GM21447 (cell line): ENCODE measurements at regions not wholly inside any gene's neighbourhood (a gene's known extent, or its start where the extent isn't known, plus 50 kb on each side); places are given as distances from the start of the nearest gene placed in this dataset.

Experiments
- ATAC-seq: cut with Tn5 transposase; IDR thresholded peaks from one replicate; pipeline ENCODE4 v1.9.1; 2021; ENCODE audit not compliant: unreplicated experiment

DNA sequence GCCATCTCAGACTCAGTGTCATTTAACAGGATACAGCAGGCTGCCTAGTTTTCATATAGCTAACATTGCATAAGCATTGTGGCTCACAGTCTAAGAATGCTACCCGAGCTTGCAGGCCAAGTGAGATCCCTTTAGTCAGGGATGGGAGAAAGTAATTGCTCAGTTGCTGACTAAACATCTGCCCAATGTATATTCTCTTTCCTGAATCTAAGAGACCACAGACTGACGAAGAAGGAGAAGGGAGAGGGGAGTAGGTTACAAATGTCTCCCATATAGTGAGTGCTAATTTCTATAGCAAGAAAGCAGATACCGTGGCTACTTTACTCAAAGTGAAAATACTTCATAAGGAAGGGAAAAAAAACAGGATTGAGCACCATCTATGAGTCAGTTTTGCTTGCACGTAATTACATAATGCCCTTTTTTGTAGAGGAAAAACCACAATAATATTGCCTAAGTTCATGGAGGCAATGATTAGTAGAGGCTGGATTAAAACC is 453.9 kb downstream of the COG6 start:
- ATAC-seq = no peak

DNA sequence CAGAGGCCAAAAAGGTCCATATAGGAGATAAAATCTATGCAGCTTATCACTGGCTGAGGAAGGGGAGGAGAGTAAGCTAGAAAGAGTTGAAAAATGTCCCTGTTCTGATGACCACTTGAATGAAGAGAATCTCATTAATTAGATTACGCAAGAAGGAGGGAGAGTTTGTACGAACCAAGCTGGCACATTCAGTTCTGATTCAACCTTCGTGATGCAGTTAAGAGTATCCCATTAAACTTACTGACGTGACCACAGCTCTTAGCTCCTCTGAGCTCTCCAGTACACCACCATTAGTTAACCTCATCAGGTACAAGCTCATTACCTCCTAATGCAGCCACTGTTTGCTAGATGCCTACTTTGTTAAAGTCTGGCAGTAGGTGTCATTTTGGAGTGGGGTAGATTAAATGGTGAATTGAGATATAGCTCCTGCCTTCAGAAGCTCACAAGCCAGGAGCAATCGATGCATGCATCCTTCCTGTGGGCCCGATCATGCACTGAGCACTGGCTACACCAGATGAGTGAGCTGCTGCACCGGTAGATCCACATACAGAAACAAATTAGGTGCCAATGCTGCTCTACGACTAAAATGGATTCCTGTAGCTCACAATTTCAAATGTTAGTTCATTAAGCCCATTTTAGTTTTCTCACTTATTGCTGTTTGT is 458.3 kb downstream of the COG6 start:
- no peak for ATAC-seq

DNA sequence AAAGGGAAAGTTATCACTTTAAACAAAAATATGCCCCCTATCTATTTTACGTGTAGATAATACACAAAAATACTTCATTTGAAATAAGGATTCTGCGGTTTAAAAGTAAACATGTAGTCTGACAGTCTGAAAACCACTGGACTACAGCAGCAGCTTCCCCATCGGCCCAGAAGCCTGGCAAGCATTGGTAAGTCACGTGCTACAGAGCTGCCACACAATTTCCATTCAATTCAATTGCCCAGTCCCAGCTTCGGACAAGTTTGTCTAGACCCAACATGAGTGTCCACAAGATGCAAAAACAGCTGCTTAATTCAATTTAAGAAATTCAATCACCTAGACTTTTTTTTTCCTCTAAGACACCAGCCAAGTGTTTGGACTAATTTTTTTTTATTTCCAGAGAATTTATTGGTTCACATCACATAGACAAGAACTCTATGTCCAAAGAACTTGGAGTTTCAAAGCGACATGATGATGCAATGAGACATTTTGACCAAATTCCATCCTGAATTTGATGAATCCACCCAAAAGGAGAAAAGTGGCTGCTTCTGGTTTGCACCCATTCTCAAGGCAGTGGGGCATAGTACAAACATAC is 458.9 kb downstream of the COG6 start:
- no peak for ATAC-seq

DNA sequence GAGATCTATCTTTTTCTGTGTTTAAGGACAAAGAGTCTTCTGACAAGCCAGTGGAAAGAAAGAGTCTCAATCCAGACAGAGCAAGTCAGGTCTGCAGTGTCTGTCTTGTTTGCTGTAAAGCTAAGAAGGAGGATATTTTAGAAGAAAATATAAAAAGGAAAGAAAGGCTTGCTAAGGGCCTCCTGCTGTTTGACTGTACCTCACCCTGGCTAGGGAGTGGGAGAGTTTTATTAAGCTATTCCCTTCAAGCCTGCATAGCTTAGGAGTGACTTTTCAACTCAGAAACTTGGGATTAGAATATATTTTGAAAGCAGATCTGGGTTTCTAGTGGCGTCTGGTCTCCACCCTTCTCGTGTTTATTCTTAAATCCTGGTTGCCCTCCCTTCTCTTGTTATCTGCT is 460.0 kb downstream of the COG6 start:
- ATAC-seq = no peak

DNA sequence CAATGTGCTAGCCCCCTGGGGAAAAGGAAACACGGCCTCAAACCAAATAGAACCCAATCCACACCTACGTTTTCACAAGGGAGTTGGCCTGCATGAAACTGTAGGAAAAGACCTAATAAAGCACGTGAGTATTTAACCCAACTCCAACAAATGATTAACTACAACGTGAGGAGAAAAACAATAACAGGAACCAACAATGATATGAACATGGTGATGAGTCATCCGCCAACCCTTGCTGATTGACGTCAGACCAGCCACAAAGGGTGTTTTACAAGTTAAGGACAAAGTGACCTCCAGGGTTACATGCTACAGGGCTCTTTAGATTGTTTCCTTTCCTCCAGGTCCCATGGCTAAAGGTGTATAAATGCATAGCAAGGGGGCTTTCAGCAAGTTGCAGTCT is 460.5 kb downstream of the COG6 start:
- ATAC-seq = peak; percentile 69

DNA sequence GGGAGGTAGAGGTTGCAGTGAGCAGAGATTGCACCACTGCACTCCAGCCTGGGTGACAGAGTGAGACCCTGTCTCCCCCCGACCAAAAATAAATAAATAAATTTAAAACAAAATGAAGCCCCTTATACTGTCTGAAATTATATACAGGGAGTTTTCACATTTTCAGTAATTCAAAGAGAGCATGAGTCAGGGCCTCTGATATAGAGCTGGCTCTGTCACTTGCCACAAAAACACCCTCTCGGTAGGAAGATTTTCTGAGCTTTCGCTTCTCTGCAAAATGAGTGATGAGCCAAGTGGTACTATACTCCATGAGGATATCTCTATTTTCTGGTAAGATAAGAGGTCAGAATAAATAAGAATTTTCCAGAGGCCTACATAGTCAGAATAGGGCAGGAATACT is 462.9 kb downstream of the COG6 start:
- ATAC-seq = no peak

DNA sequence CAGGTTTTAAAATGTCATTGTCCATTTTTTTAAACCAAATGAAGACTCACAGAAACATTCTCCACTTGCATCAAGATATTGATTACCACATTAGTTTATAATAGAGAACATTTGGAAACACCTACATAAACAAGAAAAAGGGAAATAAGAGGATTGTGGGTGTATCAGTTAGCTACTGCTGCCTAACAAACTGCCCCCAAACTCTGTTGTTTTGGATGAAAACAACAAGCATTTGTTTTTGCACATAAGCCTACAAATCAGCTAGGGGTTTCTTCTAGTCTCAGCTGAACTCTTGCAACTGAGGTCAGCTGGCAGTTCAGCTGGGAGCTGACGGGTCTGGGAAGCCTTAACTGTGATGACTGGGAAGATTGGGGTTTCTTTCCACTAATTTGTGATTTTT is 464.4 kb downstream of the COG6 start:
- ATAC-seq = no peak

DNA sequence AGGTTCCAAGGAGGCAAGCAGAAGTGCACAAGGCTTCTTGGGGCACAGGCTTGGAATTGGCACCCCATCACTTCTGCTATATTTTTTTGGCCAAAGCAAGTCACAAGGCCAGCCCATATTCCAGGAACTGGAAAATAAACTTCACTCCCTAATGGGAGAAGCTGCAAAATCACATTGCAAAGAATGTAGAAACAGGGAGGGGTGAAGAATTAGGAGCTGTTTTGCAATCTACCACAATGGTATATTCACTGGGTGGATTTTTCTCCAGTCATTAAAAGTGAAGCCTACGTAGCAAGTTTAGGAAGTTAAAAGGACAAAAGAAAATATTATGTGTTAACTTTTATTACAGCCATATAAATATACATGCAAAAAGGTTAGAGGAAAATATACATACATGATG is 464.8 kb downstream of the COG6 start:
- ATAC-seq = no peak

DNA sequence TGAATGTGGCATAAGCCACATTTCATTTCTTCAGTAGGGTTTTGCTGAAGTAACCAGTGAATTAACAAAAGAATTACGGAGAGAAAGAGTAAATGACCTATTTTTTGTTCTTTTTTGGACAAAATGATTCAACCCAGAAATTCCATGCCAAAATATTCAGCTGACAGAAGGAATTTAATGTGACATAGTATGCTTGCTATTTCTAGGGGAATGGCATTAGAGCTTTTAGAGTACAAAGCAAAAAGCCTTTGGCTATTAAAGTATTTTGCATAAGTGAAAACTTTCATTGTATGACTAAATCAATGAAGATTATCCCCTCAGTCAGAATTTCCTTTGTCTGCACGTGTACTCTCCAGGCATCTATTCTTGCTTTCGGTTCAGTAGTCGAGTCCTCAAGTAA is 465.3 kb downstream of the COG6 start:
- no peak for ATAC-seq

DNA sequence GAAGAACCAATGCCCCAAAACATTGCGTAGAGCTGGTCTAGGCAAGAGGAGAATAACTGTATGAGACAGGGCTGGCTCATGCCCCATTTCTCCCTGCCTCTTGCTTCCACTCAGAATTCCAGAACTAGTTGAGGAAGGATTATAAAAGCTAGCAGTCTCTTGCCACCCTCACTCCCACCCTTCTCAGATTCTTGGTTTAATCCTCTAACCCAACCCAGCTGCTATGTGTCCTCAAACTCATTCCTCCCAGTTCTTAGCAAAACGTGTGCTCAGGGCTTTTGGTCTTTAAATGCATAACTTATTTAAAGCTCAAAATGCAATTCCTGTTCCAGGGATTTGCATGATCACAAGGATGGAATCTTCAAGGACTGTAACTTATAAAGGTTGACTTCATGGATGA is 466.3 kb downstream of the COG6 start:
- no peak for ATAC-seq

DNA sequence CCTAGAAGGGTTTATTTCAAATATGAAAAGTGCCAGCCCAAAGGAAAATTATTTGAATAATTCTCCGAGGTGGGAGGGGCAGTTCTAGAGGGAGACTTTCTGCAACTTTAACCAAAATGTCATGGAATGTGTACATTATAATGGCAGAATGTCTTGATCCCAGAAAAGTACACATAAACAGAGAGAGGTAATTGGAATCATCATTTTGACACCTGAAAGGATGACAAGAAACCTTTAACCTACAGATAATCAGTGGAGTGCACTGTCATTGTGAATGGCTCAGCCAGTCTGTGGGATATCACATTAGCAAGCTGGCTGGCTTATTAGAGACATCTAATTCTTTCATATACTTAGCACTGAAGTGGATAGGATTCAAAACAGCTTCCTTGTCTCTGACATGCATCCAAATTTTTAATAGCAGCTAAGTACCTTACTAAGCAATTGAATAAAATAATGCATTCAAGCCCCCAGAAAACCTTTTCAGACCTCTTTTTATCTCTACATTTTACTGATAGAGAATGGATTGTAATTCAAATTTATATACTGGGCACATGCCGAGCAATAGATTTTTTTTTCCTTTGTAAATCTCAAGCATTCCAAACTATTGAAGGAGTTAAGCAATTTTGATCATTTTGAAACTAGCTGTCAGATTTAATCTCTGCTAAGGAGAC is 468.6 kb downstream of the COG6 start:
- no peak for ATAC-seq

DNA sequence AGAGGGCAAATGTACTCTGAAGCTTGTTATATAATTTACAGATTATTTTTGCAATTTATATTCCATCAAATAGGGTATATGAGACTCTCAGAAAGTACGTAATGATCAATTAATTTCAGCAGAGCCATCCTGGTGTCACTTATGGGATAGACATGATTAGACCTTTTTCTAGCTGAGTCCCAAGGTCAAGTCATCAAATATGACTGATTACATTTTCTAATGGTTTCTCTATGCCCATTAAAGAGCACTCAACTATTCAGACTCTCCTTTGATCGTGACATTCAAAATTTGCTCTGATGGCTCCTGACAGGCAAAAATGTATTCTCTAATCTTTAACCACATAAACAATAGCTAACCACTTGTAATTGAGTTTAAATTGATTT is 469.2 kb downstream of the COG6 start:
- ATAC-seq = no peak

DNA sequence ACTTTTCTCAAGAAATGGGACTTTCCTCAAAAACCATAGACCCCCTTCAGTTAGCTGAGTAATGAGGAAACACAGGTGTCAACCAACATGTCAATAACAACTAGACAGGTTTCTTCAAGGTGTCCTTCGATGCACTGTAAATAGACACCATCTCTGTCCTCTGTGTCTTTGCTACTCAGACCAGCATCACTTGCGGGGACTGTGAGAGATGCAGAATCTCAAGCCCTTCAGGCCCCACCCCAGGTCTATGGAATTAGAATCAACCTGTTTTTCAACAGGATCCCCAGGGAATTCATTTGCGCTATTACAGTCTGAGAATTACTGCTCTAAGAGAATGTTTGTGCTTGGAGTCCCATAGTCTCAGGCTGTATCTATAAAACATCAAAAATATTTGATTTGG is 469.9 kb downstream of the COG6 start:
- ATAC-seq = no peak

DNA sequence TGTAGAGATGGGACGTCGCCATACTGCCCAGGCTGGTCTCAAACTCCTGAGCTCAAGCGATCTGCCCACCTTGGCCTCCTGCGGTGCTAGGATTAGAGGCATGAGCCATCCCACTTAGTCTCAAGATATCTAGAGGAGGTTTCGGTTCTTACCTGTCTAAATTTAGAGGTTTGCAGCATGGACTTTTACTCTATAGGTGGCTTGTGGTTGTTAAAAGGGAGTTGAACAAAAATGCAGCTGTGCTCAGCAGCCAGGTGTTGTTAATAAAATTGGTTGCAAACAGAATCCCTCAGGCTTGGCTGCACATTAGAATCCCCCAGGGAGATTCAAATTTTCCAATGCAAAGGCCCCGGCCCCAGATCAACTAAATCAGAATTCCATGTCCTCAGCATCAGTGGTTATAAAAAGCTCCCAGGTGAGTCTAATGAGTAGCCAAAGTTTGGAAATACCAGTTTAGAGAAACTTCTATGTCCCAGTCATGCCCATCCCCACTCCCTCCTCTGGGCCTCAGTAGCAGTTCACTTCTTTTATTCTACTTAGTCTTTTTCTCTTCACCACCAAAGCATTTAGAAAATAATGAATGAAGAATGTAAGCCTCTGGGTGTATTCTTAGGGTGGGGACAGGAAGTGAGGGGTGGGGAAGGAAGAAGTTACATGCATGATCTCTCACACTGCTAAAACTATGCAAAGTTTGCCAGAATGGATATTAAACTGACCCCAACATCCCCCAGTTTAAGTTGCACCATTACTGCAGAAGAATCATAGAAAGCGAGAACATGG is 471.0 kb downstream of the COG6 start:
- ATAC-seq = no peak

DNA sequence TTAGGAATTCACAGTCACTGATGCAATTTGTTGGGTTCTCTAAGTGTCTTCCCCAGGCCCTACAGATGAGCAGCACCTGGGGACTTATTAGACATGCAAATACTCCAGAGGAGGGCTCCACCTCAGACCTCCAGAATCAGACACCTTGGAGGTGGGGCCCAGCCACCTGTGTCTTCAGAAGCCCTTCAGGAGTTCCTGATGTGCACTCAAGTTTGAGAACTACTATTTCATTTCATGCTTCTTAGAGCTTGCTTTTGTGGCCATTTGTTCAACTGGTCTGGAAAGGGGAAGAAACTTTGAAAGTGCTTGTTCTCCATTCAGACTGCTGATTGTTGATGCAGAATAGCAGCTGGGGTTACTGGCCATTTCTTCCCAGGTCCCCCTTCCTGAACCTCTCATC is 472.0 kb downstream of the COG6 start:
- ATAC-seq = no peak

DNA sequence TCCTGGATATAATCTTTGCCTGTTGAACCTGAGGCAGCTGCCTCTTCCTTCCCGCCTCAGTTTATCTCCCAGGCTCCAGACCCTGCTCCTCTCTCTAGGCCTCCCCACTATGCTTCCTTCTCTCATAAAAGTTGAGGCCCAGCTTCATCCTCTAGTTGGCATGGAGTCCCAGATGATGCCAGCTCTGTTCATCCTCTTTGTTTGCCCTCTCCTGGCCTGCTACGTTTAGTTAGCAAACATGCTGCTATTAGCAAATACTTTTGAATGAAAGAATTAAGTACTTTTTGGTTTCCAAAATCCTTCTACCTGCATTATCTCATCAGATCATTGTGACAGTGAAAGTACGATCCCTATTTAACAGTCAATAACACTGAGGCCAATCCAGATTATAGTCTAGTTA is 472.5 kb downstream of the COG6 start:
- ATAC-seq = no peak

DNA sequence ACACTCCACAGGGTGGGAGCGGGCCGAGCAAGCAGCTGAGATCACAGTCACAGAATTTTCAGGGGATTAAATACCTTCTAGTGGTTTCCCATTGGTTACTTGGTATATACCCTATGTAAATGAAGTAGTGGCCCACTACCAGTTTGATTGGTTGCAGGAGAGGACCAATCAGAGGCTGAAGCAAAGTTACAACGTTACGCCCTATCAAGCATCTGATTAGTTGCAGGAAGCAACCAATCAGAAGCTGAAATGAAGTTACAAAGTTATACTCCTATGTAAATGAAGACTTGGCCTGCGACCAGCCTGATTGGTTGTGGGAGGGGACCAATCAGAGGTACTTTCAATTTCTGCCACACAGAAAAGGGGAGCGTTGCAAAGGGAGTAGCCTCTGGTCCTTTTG is 474.0 kb downstream of the COG6 start:
- ATAC-seq = no peak

DNA sequence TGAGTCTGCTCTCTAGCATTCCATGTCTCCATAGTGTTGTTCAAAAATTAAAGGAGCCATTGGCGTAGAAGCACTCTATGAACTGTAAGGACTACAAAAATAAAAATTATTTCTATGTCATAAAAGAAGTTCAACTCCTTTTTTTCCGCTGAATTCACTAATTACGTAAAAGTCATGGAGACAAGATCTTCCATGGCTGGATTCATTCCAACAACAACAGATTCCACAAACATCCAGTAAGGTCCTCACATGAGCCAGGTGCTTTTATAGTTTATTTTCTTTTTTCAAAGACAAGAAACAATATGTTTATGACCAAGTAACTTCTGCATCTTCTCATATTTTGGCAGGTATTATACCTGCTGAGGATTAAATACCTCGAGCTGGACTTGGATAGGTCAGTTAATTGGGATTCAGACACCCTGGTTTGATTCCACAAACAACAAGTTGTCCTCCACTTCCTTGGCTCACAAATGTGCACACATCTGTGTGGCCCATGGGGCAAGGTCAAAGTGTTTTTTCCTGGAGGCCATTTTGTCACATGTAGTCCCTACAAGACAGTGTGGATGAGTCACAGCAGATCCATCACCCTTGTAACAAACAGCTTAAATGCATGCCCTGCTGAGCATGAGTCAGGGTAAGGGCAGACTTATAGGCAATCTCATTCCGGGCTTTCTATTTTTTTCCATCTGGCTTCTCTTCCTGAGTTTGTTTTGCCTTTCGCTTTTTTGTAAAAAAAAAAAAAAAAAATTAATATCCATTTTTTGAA is 475.6 kb downstream of the COG6 start:
- no peak for ATAC-seq

DNA sequence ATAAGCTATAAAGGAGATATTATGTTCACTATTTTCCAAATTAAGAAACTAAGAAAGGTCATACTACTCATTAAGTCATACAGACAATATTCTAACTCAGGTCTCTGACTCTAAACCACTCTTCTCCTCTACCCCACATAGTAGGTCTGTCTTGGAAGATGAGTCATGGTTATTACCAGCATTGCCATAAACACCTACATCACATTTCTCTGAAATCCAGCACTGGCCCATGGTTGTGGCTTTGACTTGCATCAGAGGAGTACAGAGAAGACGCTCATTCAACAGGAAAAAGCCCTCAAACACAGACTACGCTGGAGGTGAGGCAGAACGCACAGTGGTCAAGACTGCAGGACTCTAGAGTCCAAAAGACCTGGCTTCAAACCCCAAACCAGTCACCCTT is 476.8 kb downstream of the COG6 start:
- no peak for ATAC-seq

DNA sequence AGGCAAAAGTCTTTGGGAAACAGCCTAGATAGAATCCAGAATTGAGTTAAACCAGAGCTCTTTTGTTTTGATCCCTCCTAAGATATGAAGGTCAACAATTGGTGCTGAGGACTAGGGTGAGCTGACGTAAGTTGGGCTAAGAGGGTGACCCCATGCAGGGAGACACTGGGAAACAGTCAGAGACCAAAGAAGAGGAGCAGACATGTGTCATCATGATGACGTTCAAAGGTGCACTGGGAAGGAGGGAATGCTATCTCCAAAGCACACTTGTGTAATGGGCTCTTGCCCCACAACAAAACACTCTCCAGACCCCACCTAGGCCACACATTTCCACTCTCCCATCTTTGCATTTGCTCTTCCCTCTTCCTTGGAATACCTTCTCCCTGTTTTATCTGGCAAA is 481.4 kb downstream of the COG6 start:
- no peak for ATAC-seq

DNA sequence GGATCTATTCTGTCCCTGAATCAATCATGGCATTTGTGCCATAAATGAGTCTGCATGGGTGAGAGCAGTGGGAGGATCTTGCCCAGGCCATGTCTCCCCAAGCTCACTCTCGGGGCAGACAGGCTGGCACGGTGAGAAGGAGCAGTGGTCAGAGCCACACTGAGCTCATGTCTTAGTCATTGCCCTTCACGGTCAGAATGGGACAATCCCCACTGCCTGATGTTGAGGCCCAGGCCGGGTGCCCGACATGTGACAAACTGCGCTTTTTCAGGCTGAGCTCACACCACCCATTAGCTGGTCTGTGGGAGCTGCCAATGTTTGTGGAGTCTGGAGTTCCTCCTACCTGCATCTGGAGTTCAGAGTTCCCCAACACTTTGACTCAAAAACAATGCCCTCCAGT is 481.9 kb downstream of the COG6 start:
- no peak for ATAC-seq
